ENCODE measurements at regions not wholly inside any gene's neighbourhood (a gene's known extent, or its start where the extent isn't known, plus 50 kb on each side); places are given as distances from the start of the nearest gene placed in this dataset.
"Not testable (repeated sequence)": the region's sequence is repeated elsewhere in the genome, so short reads cannot be mapped to it uniquely, and the experiment has no call there.

GRCh38 chr5:136453986-136454758, 88.8 kb upstream of the TRPC7 start:
- DNase-seq = no peak

GRCh38 chr5:136453199-136453598, 87.9 kb upstream of the TRPC7 start:
- DNase-seq = no peak

- DNase-seq = not testable (repeated sequence)
Measured at GRCh38 chr5:136447576-136447975, 82.2 kb upstream of the TRPC7 start.

GRCh38 chr5:136446565-136446964, 81.2 kb upstream of the TRPC7 start:
- DNase-seq = no peak

- DNase-seq = not testable (repeated sequence)
Measured at GRCh38 chr5:136444099-136444498, 78.8 kb upstream of the TRPC7 start.

- DNase-seq = no peak
Measured at GRCh38 chr5:136439367-136439766, 74.0 kb upstream of the TRPC7 start.

- DNase-seq = no peak
Measured at GRCh38 chr5:136435946-136436543, 70.7 kb upstream of the TRPC7 start.

GRCh38 chr5:136434795-136435194, 69.5 kb upstream of the TRPC7 start:
- DNase-seq = no peak

- no peak for DNase-seq
Measured at GRCh38 chr5:136432705-136433104, 67.4 kb upstream of the TRPC7 start.

GRCh38 chr5:136430081-136430480, 64.7 kb upstream of the TRPC7 start:
- no peak for DNase-seq

GRCh38 chr5:136427426-136427825, 62.1 kb upstream of the TRPC7 start:
- DNase-seq = no peak

GRCh38 chr5:136425921-136426320, 60.6 kb upstream of the TRPC7 start:
- DNase-seq = no peak

- peak; percentile 77 for DNase-seq
Measured at GRCh38 chr5:136424835-136425584, 59.7 kb upstream of the TRPC7 start.

- no peak for DNase-seq
Measured at GRCh38 chr5:136423944-136424606, 58.7 kb upstream of the TRPC7 start.

GRCh38 chr5:136420168-136420898, 55.0 kb upstream of the TRPC7 start:
- DNase-seq = no peak

- no peak for DNase-seq
Measured at GRCh38 chr5:136418301-136418700, 53.0 kb upstream of the TRPC7 start.
